HPDE6-E6E7 (cell line): ENCODE measurements at regions not wholly inside any gene's neighbourhood (a gene's known extent, or its start where the extent isn't known, plus 50 kb on each side); places are given as distances from the start of the nearest gene placed in this dataset.

Experiments
- DNase-seq: peaks from one replicate; pipeline ENCODE4 v3.0.0; 2011; ENCODE audit warnings: missing footprints; ENCODE audit errors: extremely low spot score

GRCh38 chr16:35841632-35842031 is 2382.2 kb downstream of the TP53TG3F start:
- no peak for DNase-seq

- no peak for DNase-seq
These were observed 2402.8 kb downstream of the TP53TG3F start for GRCh38 chr16:35862242-35862641.

GRCh38 chr16:35868630-35869029 is 2409.2 kb downstream of the TP53TG3F start:
- no peak for DNase-seq

GRCh38 chr16:35873472-35873871 is 2414.1 kb downstream of the TP53TG3F start:
- no peak for DNase-seq

- no peak for DNase-seq
These were observed 2422.2 kb downstream of the TP53TG3F start for GRCh38 chr16:35881654-35882053.

- no peak for DNase-seq
These were observed 2447.0 kb downstream of the TP53TG3F start for GRCh38 chr16:35906440-35906839.

GRCh38 chr16:35908152-35908551 is 2448.7 kb downstream of the TP53TG3F start:
- DNase-seq, result no peak

GRCh38 chr16:35908942-35909341 is 2449.5 kb downstream of the TP53TG3F start:
- DNase-seq, result no peak

GRCh38 chr16:35909351-35909954 is 2450.0 kb downstream of the TP53TG3F start:
- no peak for DNase-seq

- no peak for DNase-seq
These were observed 2451.0 kb downstream of the TP53TG3F start for GRCh38 chr16:35910409-35910808.

- DNase-seq, result no peak
These were observed 2452.5 kb downstream of the TP53TG3F start for GRCh38 chr16:35911899-35912298.

- no peak for DNase-seq
These were observed 2472.3 kb downstream of the TP53TG3F start for GRCh38 chr16:35931722-35932121.
